HG03097 (cell line): ENCODE measurements at regions not wholly inside any gene's neighbourhood (a gene's known extent, or its start where the extent isn't known, plus 50 kb on each side); places are given as distances from the start of the nearest gene placed in this dataset.

Experiments used
- ATAC-seq: cut with Tn5 transposase; IDR thresholded peaks from one replicate; pipeline ENCODE4 v1.9.1; 2021; ENCODE audit not compliant: unreplicated experiment, low FRiP score

- no peak for ATAC-seq
These were observed 765.6 kb upstream of the TBX3 start for GRCh38 chr12:115449526-115449925.

GRCh38 chr12:115444346-115444745 is 760.4 kb upstream of the TBX3 start:
- ATAC-seq = no peak

- no peak for ATAC-seq
These were observed 759.5 kb upstream of the TBX3 start for GRCh38 chr12:115443351-115443938.

GRCh38 chr12:115440438-115440837 is 756.5 kb upstream of the TBX3 start:
- ATAC-seq = no peak

- ATAC-seq = no peak
These were observed 755.1 kb upstream of the TBX3 start for GRCh38 chr12:115439008-115439601.

- ATAC-seq = no peak
These were observed 754.3 kb upstream of the TBX3 start for GRCh38 chr12:115438314-115438713.

- no peak for ATAC-seq
These were observed 753.1 kb upstream of the TBX3 start for GRCh38 chr12:115437061-115437567.

- ATAC-seq = no peak
These were observed 749.1 kb upstream of the TBX3 start for GRCh38 chr12:115433014-115433634.

GRCh38 chr12:115430636-115431035 is 746.7 kb upstream of the TBX3 start:
- no peak for ATAC-seq

- no peak for ATAC-seq
These were observed 742.8 kb upstream of the TBX3 start for GRCh38 chr12:115426732-115427131.

- ATAC-seq = no peak
These were observed 740.0 kb upstream of the TBX3 start for GRCh38 chr12:115424003-115424402.

- no peak for ATAC-seq
These were observed 739.6 kb upstream of the TBX3 start for GRCh38 chr12:115423546-115423987.

- ATAC-seq = no peak
These were observed 739.0 kb upstream of the TBX3 start for GRCh38 chr12:115422845-115423545.

GRCh38 chr12:115421796-115422709 is 738.1 kb upstream of the TBX3 start:
- ATAC-seq = no peak

GRCh38 chr12:115421350-115421749 is 737.4 kb upstream of the TBX3 start:
- no peak for ATAC-seq

GRCh38 chr12:115419145-115419646 is 735.2 kb upstream of the TBX3 start:
- ATAC-seq = no peak

GRCh38 chr12:115417610-115418009 is 733.6 kb upstream of the TBX3 start:
- ATAC-seq = no peak

GRCh38 chr12:115416869-115417268 is 732.9 kb upstream of the TBX3 start:
- ATAC-seq = no peak

GRCh38 chr12:115413626-115414025 is 729.7 kb upstream of the TBX3 start:
- no peak for ATAC-seq

- no peak for ATAC-seq
These were observed 728.9 kb upstream of the TBX3 start for GRCh38 chr12:115412831-115413230.
